ENCODE measurements at regions not wholly inside any gene's neighbourhood (a gene's known extent, or its start where the extent isn't known, plus 50 kb on each side); places are given as distances from the start of the nearest gene placed in this dataset.

DNA sequence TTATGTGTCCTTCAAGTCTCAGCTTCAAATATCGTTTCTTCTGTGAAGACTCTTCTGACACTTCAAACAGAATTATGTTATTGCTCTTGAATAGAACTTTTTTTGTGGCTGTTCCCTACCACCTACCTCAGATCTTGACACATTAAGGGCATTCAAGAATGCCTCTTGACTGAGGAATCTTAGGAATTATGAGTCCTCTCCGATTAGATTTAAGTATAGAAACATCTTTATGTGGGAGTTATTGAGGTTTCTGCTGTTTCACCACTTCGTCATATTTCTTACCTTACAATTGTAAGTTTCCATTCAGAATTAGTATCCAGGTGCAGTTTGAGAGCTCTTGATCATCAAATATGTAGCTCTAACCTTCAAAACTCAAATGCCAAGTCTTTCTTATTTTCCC lies 324.2 kb upstream of the NUDT12 start:
- Histone ChIP-seq H2BK20ac (ENCODE audit: low read depth, low read length) (no peak overlapping the region), H3K79me1 (ENCODE audit: low read depth in 1 of 2, low read length in 2 of 2) (no peaks in the 10 kb centered on the region), H3K14ac (replicated peaks; ENCODE audit: low read depth, low read length) (no peak overlapping the region), H2BK15ac (ENCODE audit: low read depth, low read length) (no peak overlapping the region), H3K4me2 (ENCODE audit: low read depth, low read length) (no peak overlapping the region), H3K4me3 (ENCODE audit: insufficient read depth, low read depth, low read length) (no peak overlapping the region), H2BK120ac (ENCODE audit: low read depth, low read length) (no peak overlapping the region), H4K8ac (ENCODE audit: low read depth in 2 of 2, low read length in 2 of 2) (no peak overlapping the region), H4K20me1 (ENCODE audit: insufficient read depth, low read length) (no peaks in the 10 kb centered on the region), H4K5ac (ENCODE audit: low read depth, low read length) (no peak overlapping the region), H2AFZ (replicated peaks; ENCODE audit: low read length, poor library complexity) (no peak overlapping the region), H3K9ac (ENCODE audit: low read depth, low read length) (no peak overlapping the region), H4K91ac (ENCODE audit: insufficient read depth, low read depth, low read length) (no peak overlapping the region), H2AK5ac (ENCODE audit: low read depth, low read length) (no peak overlapping the region), H3K4me1 (ENCODE audit: control insufficient read depth, insufficient read depth, low read length) (no peaks in the 10 kb centered on the region), H3K4ac (ENCODE audit: low read depth, low read length) (no peak overlapping the region), H3K9me1 (ENCODE audit: insufficient read depth, low read length) (no peaks in the 10 kb centered on the region), H3K27ac (ENCODE audit: insufficient read depth, low read length) (no peak overlapping the region), H2AK9ac (replicated peaks; ENCODE audit: low read depth, low read length, poor library complexity) (no peak overlapping the region), H3K36me3 (ENCODE audit: control insufficient read depth, insufficient read depth, low read length) (no peaks in the 10 kb centered on the region), H3K9me3 (ENCODE audit: control insufficient read depth, insufficient read depth, low read length) (no peaks in the 10 kb centered on the region), H3K23ac (ENCODE audit: low read depth, low read length) (no peak overlapping the region), H3K56ac (ENCODE audit: extremely low read depth, insufficient read depth, low read length) (no peak overlapping the region), H3K18ac (ENCODE audit: low read depth, low read length) (no peak overlapping the region), H2BK5ac (ENCODE audit: low read depth, low read length, poor library complexity, severe bottlenecking) (no peak overlapping the region), H3K27me3 (ENCODE audit: control insufficient read depth, insufficient read depth, low read length) (no peaks in the 10 kb centered on the region)
- POLR2A ChIA-PET (ENCODE audit: unreplicated experiment) = no interaction called here
- BruUV-seq (replicated peaks) = no TSS peak
- WGBS, 2 experiments (ENCODE audit: extremely low coverage in 2 of 2, insufficient read length in 1 of 2) = no CpG with 5 or more reads among the region's 3 CpGs
- no peak for TF ChIP-seq MAZ (IDR thresholded peaks at IDR 0.05; ENCODE audit: borderline replicate concordance, low read depth, low read length)
- no peak for TF ChIP-seq RCOR1 (IDR thresholded peaks at IDR 0.05; ENCODE audit: insufficient replicate concordance, low read length)
- no peak for TF ChIP-seq NFE2L2 (IDR thresholded peaks at IDR 0.05; ENCODE audit: low read depth, low read length)
- TF ChIP-seq MXI1 (IDR thresholded peaks at IDR 0.05; ENCODE audit: borderline replicate concordance, low read depth, low read length) = no peak
- TF ChIP-seq FOS (IDR thresholded peaks at IDR 0.05; ENCODE audit: low read depth, low read length) = no peak
- TF ChIP-seq POLR2A (IDR thresholded peaks at IDR 0.05; ENCODE audit: low read depth, low read length) = no peak
- TF ChIP-seq ELK1 (IDR thresholded peaks at IDR 0.05; ENCODE audit: borderline replicate concordance, low read depth, low read length) = no peak
- TF ChIP-seq RAD21 (IDR thresholded peaks at IDR 0.05; ENCODE audit: low read length) = no peak
- no peak for TF ChIP-seq CTCF (conservative IDR thresholded peaks at IDR 0.05; ENCODE audit: low read depth, low read length)
- no peak for TF ChIP-seq CHD1 (IDR thresholded peaks at IDR 0.05; ENCODE audit: low read depth, low read length)
- DNase-seq = no peak
- dilution Hi-C loops (cut with HindIII; ENCODE audit: low sequenced_read_pairs, unreplicated experiment) (no loop called here), intact Hi-C loops (cut with micrococcal nuclease) (no loop called here), in situ Hi-C loops (cut with MboI; ENCODE audit: low sequenced_read_pairs) (no loop called here)
- ATAC-seq (ENCODE audit: low read depth) = no peak
- CTCF ChIA-PET = no interaction called here

Measured in IMR-90 (cell line).